Epithelial cell of esophagus (primary cell): ENCODE measurements at regions not wholly inside any gene's neighbourhood (a gene's known extent, or its start where the extent isn't known, plus 50 kb on each side); places are given as distances from the start of the nearest gene placed in this dataset.

Experiments used
- DNase-seq: peaks from one replicate; pipeline ENCODE4 v3.0.0; 2010; ENCODE audit warnings: low read depth
- H3K4me3 ChIP-seq: 2 replicates; pipeline ENCODE4 v1.5.1; 2011; ENCODE audit warnings: mild to moderate bottlenecking, low read length, control low read depth
- CTCF ChIP-seq: IDR thresholded peaks from 2 replicates; pipeline ENCODE4 v1.5.1; 2011; ENCODE audit warnings: low read depth, mild to moderate bottlenecking, low read length, control low read depth, inconsistent platforms; ENCODE audit not compliant: insufficient read depth; ENCODE audit errors: missing control alignments

- H3K4me3 ChIP-seq = no peak overlapping the region
- no peak for DNase-seq
- TF ChIP-seq CTCF = no peak
Measured at GRCh38 chr6:21519642-21520041, 73.9 kb upstream of the SOX4 start.

- DNase-seq = no peak
- no peak overlapping the region for H3K4me3 ChIP-seq
- TF ChIP-seq CTCF = no peak
Measured at GRCh38 chr6:21521276-21521675, 72.3 kb upstream of the SOX4 start.

- DNase-seq = no peak
- TF ChIP-seq CTCF = no peak
- no peak overlapping the region for H3K4me3 ChIP-seq
Measured at GRCh38 chr6:21522143-21522747, 71.3 kb upstream of the SOX4 start.

- peak; percentile 9 for TF ChIP-seq CTCF
- no peak for DNase-seq
- H3K4me3 ChIP-seq = no peak overlapping the region
Measured at GRCh38 chr6:21522797-21523456, 70.6 kb upstream of the SOX4 start.

- no peak for TF ChIP-seq CTCF
- H3K4me3 ChIP-seq = no peak overlapping the region
- DNase-seq = no peak
Measured at GRCh38 chr6:21523652-21524051, 69.9 kb upstream of the SOX4 start.

GRCh38 chr6:21524201-21524600, 69.3 kb upstream of the SOX4 start:
- no peak for DNase-seq
- no peak for TF ChIP-seq CTCF
- H3K4me3 ChIP-seq = no peak overlapping the region

- no peak for DNase-seq
- no peak for TF ChIP-seq CTCF
- no peak overlapping the region for H3K4me3 ChIP-seq
Measured at GRCh38 chr6:21526974-21527373, 66.6 kb upstream of the SOX4 start.
